GM23338 (cell line): ENCODE measurements at regions not wholly inside any gene's neighbourhood (a gene's known extent, or its start where the extent isn't known, plus 50 kb on each side); places are given as distances from the start of the nearest gene placed in this dataset.

Source experiments
- ATAC-seq: fragments of 200-7000 bp; cut with Tn5 transposase; 3 replicates; pipeline ENCODE4 v1.9.1; 2020
- DNase-seq: peaks from one replicate; pipeline ENCODE4 v3.0.0-alpha.2; 2015; ENCODE audit warnings: low spot score
- H2AFZ ChIP-seq: fragments of 200-600 bp; sonication (generic); 2 replicates; pipeline ENCODE4 v1.8.0; 2016; ENCODE audit warnings: antibody characterized with exemption, mild to moderate bottlenecking, moderate library complexity
- H3F3A ChIP-seq: fragments of 200-600 bp; sonication (generic); replicated peaks from 2 replicates; pipeline ENCODE4 v1.8.0; 2017; ENCODE audit warnings: antibody characterized with exemption, mixed run types, low read depth
- H3K27ac ChIP-seq: fragments of 200-600 bp; sonication (generic); 2 replicates; pipeline ENCODE4 v1.6.1; 2016; ENCODE audit warnings: low read depth
- H3K27me3 ChIP-seq: fragments of 200-600 bp; sonication (generic); 2 replicates; pipeline ENCODE4 v1.8.0; 2016; ENCODE audit warnings: mild to moderate bottlenecking, mixed run types, moderate library complexity; ENCODE audit not compliant: insufficient read depth
- H3K36me3 ChIP-seq: fragments of 200-600 bp; sonication (generic); 2 replicates; pipeline ENCODE4 v1.8.0; 2016; ENCODE audit warnings: mild to moderate bottlenecking; ENCODE audit not compliant: insufficient read depth
- H3K4me1 ChIP-seq: fragments of 200-600 bp; sonication (generic); 2 replicates; pipeline ENCODE4 v1.8.0; 2016; ENCODE audit warnings: mild to moderate bottlenecking, moderate library complexity; ENCODE audit not compliant: insufficient read depth
- H3K4me2 ChIP-seq: fragments of 200-600 bp; sonication (generic); 2 replicates; pipeline ENCODE4 v1.7.1; 2017; ENCODE audit warnings: mixed run types
- H3K4me3 ChIP-seq: fragments of 200-600 bp; sonication (generic); 2 replicates; pipeline ENCODE4 v1.6.1; 2016; ENCODE audit warnings: mixed run types
- H3K79me2 ChIP-seq: fragments of 200-600 bp; sonication (generic); replicated peaks from 2 replicates; pipeline ENCODE4 v1.8.0; 2017; ENCODE audit warnings: mild to moderate bottlenecking; ENCODE audit not compliant: insufficient read depth
- H3K9me2 ChIP-seq: fragments of 200-600 bp; sonication (generic); 2 replicates; pipeline ENCODE4 v1.8.0; 2017; ENCODE audit not compliant: insufficient read depth
- H4K20me1 ChIP-seq: fragments of 200-600 bp; sonication (generic); replicated peaks from 2 replicates; pipeline ENCODE4 v1.8.0; 2017; ENCODE audit warnings: mild to moderate bottlenecking; ENCODE audit not compliant: insufficient read depth
- H3K27ac Mint-ChIP-seq: 2 replicates; pipeline ENCODE4 v1.8.0; 2020; ENCODE audit warnings: inconsistent platforms, mild to moderate bottlenecking, moderate library complexity, mixed read lengths
- H3K27me3 Mint-ChIP-seq: 3 replicates; pipeline ENCODE4 v1.8.0; 2022; ENCODE audit warnings: low read depth, mild to moderate bottlenecking, moderate library complexity, mixed read lengths, inconsistent platforms; ENCODE audit not compliant: insufficient read depth, poor library complexity
- H3K36me3 Mint-ChIP-seq: 3 replicates; pipeline ENCODE4 v1.8.0; 2021; ENCODE audit warnings: low read depth, mild to moderate bottlenecking, inconsistent platforms, moderate library complexity, mixed read lengths
- H3K4me1 Mint-ChIP-seq: 3 replicates; pipeline ENCODE4 v1.8.0; 2020; ENCODE audit warnings: mild to moderate bottlenecking, inconsistent platforms, mixed read lengths
- H3K4me3 Mint-ChIP-seq: 3 replicates; pipeline ENCODE4 v1.8.0; 2021; ENCODE audit warnings: moderate library complexity, mild to moderate bottlenecking, inconsistent platforms, mixed read lengths
- H3K9me3 Mint-ChIP-seq: 3 replicates; pipeline ENCODE4 v1.8.0; 2020; ENCODE audit warnings: moderate library complexity, mild to moderate bottlenecking, inconsistent platforms, mixed read lengths
- TF ChIP-seq, protein P1 (sequence below): IDR thresholded peaks from 2 replicates; pipeline ENCODE4 v1.6.1; 2016; ENCODE audit warnings: antibody characterized with exemption
- TF ChIP-seq, protein P2 (sequence below): fragments of 250-450 bp; sonication (Bioruptor Pico); IDR thresholded peaks from 2 replicates; pipeline ENCODE4 v1.5.0; 2020; ENCODE audit warnings: mild to moderate bottlenecking, moderate library complexity

DNA sequence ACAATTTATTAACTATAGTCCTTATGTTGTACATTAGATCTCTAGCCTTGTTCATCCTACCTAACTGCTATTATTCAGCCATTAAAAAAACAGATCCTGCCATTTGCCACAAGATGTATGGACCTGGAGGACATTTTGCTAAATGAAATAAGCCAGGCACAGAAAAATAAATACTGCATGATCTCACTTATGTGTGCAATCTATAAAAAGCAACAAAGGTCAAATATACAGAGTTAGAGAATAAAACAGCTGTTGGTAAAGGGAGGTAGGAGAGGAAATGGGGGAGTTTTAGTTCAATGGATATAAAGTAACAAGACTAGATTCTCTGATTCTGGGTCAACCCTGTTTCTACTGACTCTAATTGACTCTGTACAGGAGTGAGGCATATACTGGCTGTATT, 103.3 kb upstream of the FAM9C start:
- no peak overlapping the region for H2AFZ ChIP-seq
- peaks cover 34% of the 10 kb centered on the region for H3K9me3 Mint-ChIP-seq

More for the DNA sequence above, 103.3 kb upstream of the FAM9C start:
- no peaks in the 10 kb centered on the region for H3K9me2 ChIP-seq
- H3K27ac ChIP-seq = no peak overlapping the region
- no peak overlapping the region for H3K4me3 ChIP-seq
- H3K4me2 ChIP-seq = no peak overlapping the region
- Mint-ChIP-seq H3K36me3 (peaks cover 23% of the 10 kb centered on the region), H3K27me3 (peaks cover 2% of the 10 kb centered on the region), H3K27ac (no peak overlapping the region), H3K4me1 (peaks cover 4% of the 10 kb centered on the region; the same call in 2 of the 3 replicates), H3K4me3 (no peak overlapping the region)
- H3K79me2 ChIP-seq = no peaks in the 10 kb centered on the region
- no peak for DNase-seq
- H3F3A ChIP-seq = no peaks in the 10 kb centered on the region
- H3K27me3 ChIP-seq = no peaks in the 10 kb centered on the region
- TF ChIP-seq, protein P1, sequence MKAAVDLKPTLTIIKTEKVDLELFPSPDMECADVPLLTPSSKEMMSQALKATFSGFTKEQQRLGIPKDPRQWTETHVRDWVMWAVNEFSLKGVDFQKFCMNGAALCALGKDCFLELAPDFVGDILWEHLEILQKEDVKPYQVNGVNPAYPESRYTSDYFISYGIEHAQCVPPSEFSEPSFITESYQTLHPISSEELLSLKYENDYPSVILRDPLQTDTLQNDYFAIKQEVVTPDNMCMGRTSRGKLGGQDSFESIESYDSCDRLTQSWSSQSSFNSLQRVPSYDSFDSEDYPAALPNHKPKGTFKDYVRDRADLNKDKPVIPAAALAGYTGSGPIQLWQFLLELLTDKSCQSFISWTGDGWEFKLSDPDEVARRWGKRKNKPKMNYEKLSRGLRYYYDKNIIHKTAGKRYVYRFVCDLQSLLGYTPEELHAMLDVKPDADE = no peak
- TF ChIP-seq, protein P2, sequence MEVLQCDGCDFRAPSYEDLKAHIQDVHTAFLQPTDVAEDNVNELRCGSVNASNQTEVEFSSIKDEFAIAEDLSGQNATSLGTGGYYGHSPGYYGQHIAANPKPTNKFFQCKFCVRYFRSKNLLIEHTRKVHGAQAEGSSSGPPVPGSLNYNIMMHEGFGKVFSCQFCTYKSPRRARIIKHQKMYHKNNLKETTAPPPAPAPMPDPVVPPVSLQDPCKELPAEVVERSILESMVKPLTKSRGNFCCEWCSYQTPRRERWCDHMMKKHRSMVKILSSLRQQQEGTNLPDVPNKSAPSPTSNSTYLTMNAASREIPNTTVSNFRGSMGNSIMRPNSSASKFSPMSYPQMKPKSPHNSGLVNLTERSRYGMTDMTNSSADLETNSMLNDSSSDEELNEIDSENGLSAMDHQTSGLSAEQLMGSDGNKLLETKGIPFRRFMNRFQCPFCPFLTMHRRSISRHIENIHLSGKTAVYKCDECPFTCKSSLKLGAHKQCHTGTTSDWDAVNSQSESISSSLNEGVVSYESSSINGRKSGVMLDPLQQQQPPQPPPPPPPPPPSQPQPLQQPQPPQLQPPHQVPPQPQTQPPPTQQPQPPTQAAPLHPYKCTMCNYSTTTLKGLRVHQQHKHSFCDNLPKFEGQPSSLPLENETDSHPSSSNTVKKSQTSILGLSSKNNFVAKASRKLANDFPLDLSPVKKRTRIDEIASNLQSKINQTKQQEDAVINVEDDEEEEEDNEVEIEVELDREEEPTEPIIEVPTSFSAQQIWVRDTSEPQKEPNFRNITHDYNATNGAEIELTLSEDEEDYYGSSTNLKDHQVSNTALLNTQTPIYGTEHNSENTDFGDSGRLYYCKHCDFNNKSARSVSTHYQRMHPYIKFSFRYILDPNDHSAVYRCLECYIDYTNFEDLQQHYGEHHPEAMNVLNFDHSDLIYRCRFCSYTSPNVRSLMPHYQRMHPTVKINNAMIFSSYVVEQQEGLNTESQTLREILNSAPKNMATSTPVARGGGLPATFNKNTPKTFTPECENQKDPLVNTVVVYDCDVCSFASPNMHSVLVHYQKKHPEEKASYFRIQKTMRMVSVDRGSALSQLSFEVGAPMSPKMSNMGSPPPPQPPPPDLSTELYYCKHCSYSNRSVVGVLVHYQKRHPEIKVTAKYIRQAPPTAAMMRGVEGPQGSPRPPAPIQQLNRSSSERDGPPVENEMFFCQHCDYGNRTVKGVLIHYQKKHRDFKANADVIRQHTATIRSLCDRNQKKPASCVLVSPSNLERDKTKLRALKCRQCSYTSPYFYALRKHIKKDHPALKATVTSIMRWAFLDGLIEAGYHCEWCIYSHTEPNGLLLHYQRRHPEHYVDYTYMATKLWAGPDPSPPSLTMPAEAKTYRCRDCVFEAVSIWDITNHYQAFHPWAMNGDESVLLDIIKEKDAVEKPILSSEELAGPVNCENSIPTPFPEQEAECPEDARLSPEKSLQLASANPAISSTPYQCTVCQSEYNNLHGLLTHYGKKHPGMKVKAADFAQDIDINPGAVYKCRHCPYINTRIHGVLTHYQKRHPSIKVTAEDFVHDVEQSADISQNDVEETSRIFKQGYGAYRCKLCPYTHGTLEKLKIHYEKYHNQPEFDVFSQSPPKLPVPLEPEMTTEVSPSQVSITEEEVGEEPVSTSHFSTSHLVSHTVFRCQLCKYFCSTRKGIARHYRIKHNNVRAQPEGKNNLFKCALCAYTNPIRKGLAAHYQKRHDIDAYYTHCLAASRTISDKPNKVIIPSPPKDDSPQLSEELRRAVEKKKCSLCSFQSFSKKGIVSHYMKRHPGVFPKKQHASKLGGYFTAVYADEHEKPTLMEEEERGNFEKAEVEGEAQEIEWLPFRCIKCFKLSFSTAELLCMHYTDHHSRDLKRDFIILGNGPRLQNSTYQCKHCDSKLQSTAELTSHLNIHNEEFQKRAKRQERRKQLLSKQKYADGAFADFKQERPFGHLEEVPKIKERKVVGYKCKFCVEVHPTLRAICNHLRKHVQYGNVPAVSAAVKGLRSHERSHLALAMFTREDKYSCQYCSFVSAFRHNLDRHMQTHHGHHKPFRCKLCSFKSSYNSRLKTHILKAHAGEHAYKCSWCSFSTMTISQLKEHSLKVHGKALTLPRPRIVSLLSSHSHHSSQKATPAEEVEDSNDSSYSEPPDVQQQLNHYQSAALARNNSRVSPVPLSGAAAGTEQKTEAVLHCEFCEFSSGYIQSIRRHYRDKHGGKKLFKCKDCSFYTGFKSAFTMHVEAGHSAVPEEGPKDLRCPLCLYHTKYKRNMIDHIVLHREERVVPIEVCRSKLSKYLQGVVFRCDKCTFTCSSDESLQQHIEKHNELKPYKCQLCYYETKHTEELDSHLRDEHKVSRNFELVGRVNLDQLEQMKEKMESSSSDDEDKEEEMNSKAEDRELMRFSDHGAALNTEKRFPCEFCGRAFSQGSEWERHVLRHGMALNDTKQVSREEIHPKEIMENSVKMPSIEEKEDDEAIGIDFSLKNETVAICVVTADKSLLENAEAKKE (CRISPR knock-in tag) = no peak
- no peaks in the 10 kb centered on the region for H3K36me3 ChIP-seq
- no peak for ATAC-seq
- peaks cover 13% of the 10 kb centered on the region for H3K4me1 ChIP-seq
- H4K20me1 ChIP-seq = no peaks in the 10 kb centered on the region
